ENCODE measurements at regions not wholly inside any gene's neighbourhood (a gene's known extent, or its start where the extent isn't known, plus 50 kb on each side); places are given as distances from the start of the nearest gene placed in this dataset.

DNA sequence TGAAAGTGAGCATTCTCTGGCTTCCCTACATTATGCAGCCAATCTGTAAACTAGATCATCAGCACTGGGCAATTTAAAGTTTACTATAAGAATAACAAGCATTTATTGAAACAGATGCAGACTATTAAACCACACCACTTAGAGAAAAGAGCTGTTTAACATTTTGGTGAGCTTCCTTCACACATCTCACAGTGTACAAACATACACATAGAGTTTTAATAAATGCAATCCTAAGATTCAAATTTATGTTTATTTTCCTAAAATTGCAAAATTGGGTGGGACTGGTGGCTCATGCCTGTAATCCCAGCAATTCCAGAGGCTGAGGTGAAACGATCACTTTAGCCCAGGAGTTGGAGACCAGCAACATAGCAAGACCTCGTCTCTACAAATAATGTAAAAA lies 199.3 kb downstream of the SH3BP4 start:
- TF ChIP-seq EZH2 (optimal IDR thresholded peaks at IDR 0.05; ENCODE audit: low read depth, low read length) (no peak), EZH2phosphoT487 (IDR thresholded peaks at IDR 0.05; ENCODE audit: low read length) (no peak), CTCF (IDR thresholded peaks at IDR 0.05; ENCODE audit: low read length) (no peak)
- no peaks in the 10 kb centered on the region for H4K20me1 ChIP-seq (ENCODE audit: insufficient read depth, low read length)
- no peak overlapping the region for H3K27ac ChIP-seq (ENCODE audit: low read length)
- no peaks in the 10 kb centered on the region for H3K9me3 ChIP-seq (replicated peaks; ENCODE audit: insufficient read depth, low read length)
- H3K27me3 ChIP-seq (replicated peaks; ENCODE audit: insufficient read depth, low read length): no peaks in the 10 kb centered on the region
- H3F3A ChIP-seq (ENCODE audit: insufficient read depth, low read length): no peaks in the 10 kb centered on the region
- no peak overlapping the region for H3K9ac ChIP-seq (ENCODE audit: low read length)
- no peak overlapping the region for H2AFZ ChIP-seq (ENCODE audit: low read length)
- no peak for DNase-seq
- no peaks in the 10 kb centered on the region for H3K36me3 ChIP-seq (replicated peaks; ENCODE audit: insufficient read depth, low read length)
- no peak overlapping the region for H3K4me2 ChIP-seq (ENCODE audit: low read depth, low read length)
- H3K4me3 ChIP-seq (ENCODE audit: low read length): no peak overlapping the region
- H3K9me2 ChIP-seq (replicated peaks; ENCODE audit: insufficient read depth, low read length): no peaks in the 10 kb centered on the region
- no peaks in the 10 kb centered on the region for H3K79me2 ChIP-seq (ENCODE audit: low read length)
- no peaks in the 10 kb centered on the region for H3K4me1 ChIP-seq (ENCODE audit: low read length)

DNA sequence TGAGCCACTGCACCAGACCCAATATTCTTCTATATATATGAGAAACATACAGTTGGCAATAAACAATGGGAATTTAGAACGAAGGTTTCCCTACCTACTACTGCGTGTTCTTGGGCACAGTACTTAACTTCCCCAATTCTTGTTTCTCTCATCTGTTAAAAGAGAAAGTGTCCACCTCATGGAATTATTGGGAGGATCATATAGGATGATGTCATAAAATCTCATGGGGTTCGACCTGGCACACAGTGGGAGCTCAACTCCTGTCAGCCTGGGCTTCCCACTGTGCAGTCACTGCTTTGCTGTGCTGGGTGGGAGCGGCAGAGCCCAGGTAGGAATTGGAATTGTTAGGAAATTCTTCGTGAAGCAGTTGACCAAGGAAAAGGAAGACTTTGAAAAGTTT lies 203.3 kb downstream of the SH3BP4 start:
- Histone ChIP-seq H3K4me2 (ENCODE audit: low read depth, low read length) (no peak overlapping the region), H3K36me3 (replicated peaks; ENCODE audit: insufficient read depth, low read length) (no peaks in the 10 kb centered on the region), H3K27ac (ENCODE audit: low read length) (no peak overlapping the region), H3K9ac (ENCODE audit: low read length) (no peak overlapping the region), H4K20me1 (ENCODE audit: insufficient read depth, low read length) (no peaks in the 10 kb centered on the region), H2AFZ (ENCODE audit: low read length) (no peak overlapping the region), H3K4me3 (ENCODE audit: low read length) (no peak overlapping the region), H3K27me3 (replicated peaks; ENCODE audit: insufficient read depth, low read length) (no peaks in the 10 kb centered on the region), H3K9me2 (replicated peaks; ENCODE audit: insufficient read depth, low read length) (no peaks in the 10 kb centered on the region), H3K9me3 (replicated peaks; ENCODE audit: insufficient read depth, low read length) (no peaks in the 10 kb centered on the region), H3K4me1 (ENCODE audit: low read length) (no peaks in the 10 kb centered on the region), H3F3A (ENCODE audit: insufficient read depth, low read length) (no peaks in the 10 kb centered on the region), H3K79me2 (ENCODE audit: low read length) (no peaks in the 10 kb centered on the region)
- no peak for DNase-seq
- TF ChIP-seq EZH2 (optimal IDR thresholded peaks at IDR 0.05; ENCODE audit: low read depth, low read length) (no peak), CTCF (IDR thresholded peaks at IDR 0.05; ENCODE audit: low read length) (no peak), EZH2phosphoT487 (IDR thresholded peaks at IDR 0.05; ENCODE audit: low read length) (no peak)

DNA sequence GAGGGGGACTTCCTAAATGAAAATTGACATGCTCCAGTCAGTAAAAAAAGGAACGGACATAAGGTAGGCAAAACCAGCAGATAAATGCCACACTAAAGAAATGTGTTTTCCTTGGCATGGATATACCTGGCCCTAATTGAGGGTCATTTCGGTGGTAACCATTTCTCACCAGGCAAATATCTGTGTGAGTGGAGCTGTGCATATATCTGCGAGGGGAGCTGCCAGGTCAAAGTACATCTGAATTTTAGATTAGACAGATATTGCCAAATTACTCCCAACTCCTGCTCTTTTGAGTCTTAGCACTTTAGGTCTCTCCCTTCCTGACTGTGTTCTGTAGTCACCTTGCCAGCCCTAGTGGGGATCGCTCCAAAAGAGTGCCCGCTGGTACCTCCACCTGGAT lies 204.2 kb downstream of the SH3BP4 start:
- Histone ChIP-seq H3K27me3 (replicated peaks; ENCODE audit: insufficient read depth, low read length) (no peaks in the 10 kb centered on the region), H3F3A (ENCODE audit: insufficient read depth, low read length) (no peaks in the 10 kb centered on the region), H3K36me3 (replicated peaks; ENCODE audit: insufficient read depth, low read length) (no peaks in the 10 kb centered on the region), H3K4me1 (ENCODE audit: low read length) (no peaks in the 10 kb centered on the region), H3K9me3 (replicated peaks; ENCODE audit: insufficient read depth, low read length) (no peaks in the 10 kb centered on the region), H3K9me2 (replicated peaks; ENCODE audit: insufficient read depth, low read length) (no peaks in the 10 kb centered on the region), H3K27ac (ENCODE audit: low read length) (no peak overlapping the region), H3K9ac (ENCODE audit: low read length) (no peak overlapping the region), H3K79me2 (ENCODE audit: low read length) (no peaks in the 10 kb centered on the region), H3K4me2 (ENCODE audit: low read depth, low read length) (no peak overlapping the region), H3K4me3 (ENCODE audit: low read length) (no peak overlapping the region), H2AFZ (ENCODE audit: low read length) (no peak overlapping the region), H4K20me1 (ENCODE audit: insufficient read depth, low read length) (no peaks in the 10 kb centered on the region)
- TF ChIP-seq EZH2 (optimal IDR thresholded peaks at IDR 0.05; ENCODE audit: low read depth, low read length) (no peak), EZH2phosphoT487 (IDR thresholded peaks at IDR 0.05; ENCODE audit: low read length) (no peak), CTCF (IDR thresholded peaks at IDR 0.05; ENCODE audit: low read length) (no peak)
- no peak for DNase-seq

Data from MM.1S (cell line).